ENCODE measurements at regions not wholly inside any gene's neighbourhood (a gene's known extent, or its start where the extent isn't known, plus 50 kb on each side); places are given as distances from the start of the nearest gene placed in this dataset.

DNA sequence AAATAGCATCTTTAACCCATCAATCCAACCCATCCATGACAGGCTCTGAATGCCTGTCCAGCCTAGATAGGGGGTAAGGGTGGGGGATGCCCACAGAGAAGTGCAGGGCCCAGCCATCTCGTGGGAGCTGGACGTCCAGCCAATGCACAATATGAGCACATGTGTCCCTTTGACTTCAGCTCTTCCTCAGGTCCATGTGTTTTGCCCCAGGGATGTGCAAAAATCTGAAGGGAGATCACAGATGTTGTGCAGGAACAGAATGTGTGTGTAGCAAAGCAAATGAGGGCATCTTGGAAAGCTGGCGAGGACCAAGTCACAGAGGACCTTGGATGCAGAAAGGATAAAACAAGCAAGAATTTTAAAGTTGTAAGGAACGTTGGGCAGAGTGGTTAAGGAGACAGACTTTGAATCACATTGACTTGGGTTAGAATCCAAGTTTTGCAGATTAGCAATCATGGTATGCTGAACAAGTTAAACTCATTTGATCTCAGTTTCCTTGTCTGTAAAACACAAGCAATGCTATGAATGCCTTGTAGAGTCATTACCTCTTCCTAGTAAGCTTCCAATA, 104.5 kb downstream of the TTC32 start:
- FAIRE-seq (no peak), DNase-seq (ENCODE audit: low spot score) (no peak), ATAC-seq (no peak)
- in situ Hi-C loops (cut with HindIII; ENCODE audit: extremely low pct_ligation_motif_present, low pct_unique_long_range_greater_than_20kb): no loop called here
- H3K9ac ChIP-seq (ENCODE audit: insufficient read depth, low read depth, low read length): no peak overlapping the region
- 4% methylated on average over 4 of the region's 4 CpGs for WGBS (ENCODE audit: low lambda C conversion rate)
- H2AFZ ChIP-seq (ENCODE audit: low read length): no peak overlapping the region
- H3K36me3 ChIP-seq (replicated peaks in 1 of 2; ENCODE audit: control insufficient read depth in 1 of 2, insufficient read depth in 2 of 2, low read length in 2 of 2): no peaks in the 10 kb centered on the region
- no TSS peak for BruUV-seq (replicated peaks)
- no peak for TF ChIP-seq TCF7 (IDR thresholded peaks at IDR 0.05; ENCODE audit: low read depth)
- TF ChIP-seq, protein P1, sequence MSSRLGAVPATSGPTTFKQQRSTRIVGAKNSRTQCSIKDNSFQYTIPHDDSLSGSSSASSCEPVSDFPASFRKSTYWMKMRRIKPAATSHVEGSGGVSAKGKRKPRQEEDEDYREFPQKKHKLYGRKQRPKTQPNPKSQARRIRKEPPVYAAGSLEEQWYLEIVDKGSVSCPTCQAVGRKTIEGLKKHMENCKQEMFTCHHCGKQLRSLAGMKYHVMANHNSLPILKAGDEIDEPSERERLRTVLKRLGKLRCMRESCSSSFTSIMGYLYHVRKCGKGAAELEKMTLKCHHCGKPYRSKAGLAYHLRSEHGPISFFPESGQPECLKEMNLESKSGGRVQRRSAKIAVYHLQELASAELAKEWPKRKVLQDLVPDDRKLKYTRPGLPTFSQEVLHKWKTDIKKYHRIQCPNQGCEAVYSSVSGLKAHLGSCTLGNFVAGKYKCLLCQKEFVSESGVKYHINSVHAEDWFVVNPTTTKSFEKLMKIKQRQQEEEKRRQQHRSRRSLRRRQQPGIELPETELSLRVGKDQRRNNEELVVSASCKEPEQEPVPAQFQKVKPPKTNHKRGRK (CRISPR knock-in tag; IDR thresholded peaks at IDR 0.05): no peak
- TF ChIP-seq HNRNPLL (IDR thresholded peaks at IDR 0.05; ENCODE audit: low read depth, low read length, poor library complexity, severe bottlenecking): no peak
- TF ChIP-seq EP300 (IDR thresholded peaks at IDR 0.05; ENCODE audit: low read depth in 2 of 2, low read length in 2 of 2): no peak
- no peak for TF ChIP-seq EP300 (CRISPR knock-in tag; IDR thresholded peaks at IDR 0.05; ENCODE audit: borderline replicate concordance)
- TF ChIP-seq, protein P2, sequence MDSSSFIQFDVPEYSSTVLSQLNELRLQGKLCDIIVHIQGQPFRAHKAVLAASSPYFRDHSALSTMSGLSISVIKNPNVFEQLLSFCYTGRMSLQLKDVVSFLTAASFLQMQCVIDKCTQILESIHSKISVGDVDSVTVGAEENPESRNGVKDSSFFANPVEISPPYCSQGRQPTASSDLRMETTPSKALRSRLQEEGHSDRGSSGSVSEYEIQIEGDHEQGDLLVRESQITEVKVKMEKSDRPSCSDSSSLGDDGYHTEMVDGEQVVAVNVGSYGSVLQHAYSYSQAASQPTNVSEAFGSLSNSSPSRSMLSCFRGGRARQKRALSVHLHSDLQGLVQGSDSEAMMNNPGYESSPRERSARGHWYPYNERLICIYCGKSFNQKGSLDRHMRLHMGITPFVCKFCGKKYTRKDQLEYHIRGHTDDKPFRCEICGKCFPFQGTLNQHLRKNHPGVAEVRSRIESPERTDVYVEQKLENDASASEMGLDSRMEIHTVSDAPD (CRISPR knock-in tag; IDR thresholded peaks at IDR 0.05): no peak
- TF ChIP-seq MBNL3 (CRISPR knock-in tag; conservative IDR thresholded peaks at IDR 0.05): no peak
- no peak for TF ChIP-seq TCF7L2 (IDR thresholded peaks at IDR 0.05; ENCODE audit: low read depth, low read length)
- TF ChIP-seq SMC3 (IDR thresholded peaks at IDR 0.05; ENCODE audit: low read length): no peak
- TF ChIP-seq HNRNPK (IDR thresholded peaks at IDR 0.05; ENCODE audit: low read depth, low read length, poor library complexity, severe bottlenecking): no peak
- TF ChIP-seq, protein P3, sequence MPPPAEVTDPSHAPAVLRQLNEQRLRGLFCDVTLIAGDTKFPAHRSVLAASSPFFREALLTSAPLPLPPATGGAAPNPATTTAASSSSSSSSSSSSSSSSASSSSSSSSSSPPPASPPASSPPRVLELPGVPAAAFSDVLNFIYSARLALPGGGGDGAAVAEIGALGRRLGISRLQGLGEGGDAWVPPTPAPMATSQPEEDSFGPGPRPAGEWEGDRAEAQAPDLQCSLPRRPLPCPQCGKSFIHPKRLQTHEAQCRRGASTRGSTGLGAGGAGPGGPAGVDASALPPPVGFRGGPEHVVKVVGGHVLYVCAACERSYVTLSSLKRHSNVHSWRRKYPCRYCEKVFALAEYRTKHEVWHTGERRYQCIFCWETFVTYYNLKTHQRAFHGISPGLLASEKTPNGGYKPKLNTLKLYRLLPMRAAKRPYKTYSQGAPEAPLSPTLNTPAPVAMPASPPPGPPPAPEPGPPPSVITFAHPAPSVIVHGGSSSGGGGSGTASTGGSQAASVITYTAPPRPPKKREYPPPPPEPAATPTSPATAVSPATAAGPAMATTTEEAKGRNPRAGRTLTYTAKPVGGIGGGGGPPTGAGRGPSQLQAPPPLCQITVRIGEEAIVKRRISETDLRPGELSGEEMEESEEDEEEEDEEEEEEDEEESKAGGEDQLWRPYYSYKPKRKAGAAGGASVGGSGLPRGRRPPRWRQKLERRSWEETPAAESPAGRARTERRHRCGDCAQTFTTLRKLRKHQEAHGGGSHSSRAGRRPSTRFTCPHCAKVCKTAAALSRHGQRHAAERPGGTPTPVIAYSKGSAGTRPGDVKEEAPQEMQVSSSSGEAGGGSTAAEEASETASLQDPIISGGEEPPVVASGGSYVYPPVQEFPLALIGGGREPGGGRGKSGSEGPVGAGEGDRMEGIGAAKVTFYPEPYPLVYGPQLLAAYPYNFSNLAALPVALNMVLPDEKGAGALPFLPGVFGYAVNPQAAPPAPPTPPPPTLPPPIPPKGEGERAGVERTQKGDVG (CRISPR knock-in tag; IDR thresholded peaks at IDR 0.05; ENCODE audit: borderline replicate concordance): no peak
- TF ChIP-seq ASH2L (IDR thresholded peaks at IDR 0.05; ENCODE audit: insufficient read length, low read depth, low read length): no peak
- H3K4me1 ChIP-seq (ENCODE audit: insufficient read depth, low read length): no peaks in the 10 kb centered on the region
- intact Hi-C loops (cut with micrococcal nuclease; ENCODE audit: unreplicated experiment): no loop called here
- no peak overlapping the region for H3K4me2 ChIP-seq (ENCODE audit: low read depth, low read length)
- H3K27ac ChIP-seq (ENCODE audit: extremely low read length, insufficient read depth, low read length): no peak overlapping the region
- CTCF ChIA-PET (ENCODE audit: low intra/inter-chr PET ratio, low total read pairs): no interaction called here
- no peaks in the 10 kb centered on the region for H4K20me1 ChIP-seq (ENCODE audit: insufficient read depth, low read length)
- POLR2A ChIA-PET: no interaction called here
- peaks cover 0 to 17% of the 10 kb centered on the region in 2 experiments; a peak in 2 of 5 replicates for H3K27me3 ChIP-seq (ENCODE audit: control insufficient read depth in 1 of 2, insufficient read depth in 2 of 2, low read length in 2 of 2)
- no peak overlapping the region for H3K4me3 ChIP-seq (replicated peaks in 1 of 3; ENCODE audit: insufficient read depth in 1 of 3, low read depth in 2 of 3, low read length in 3 of 3)
- H3K9me3 ChIP-seq (ENCODE audit: low read length): no peaks in the 10 kb centered on the region
- no peaks in the 10 kb centered on the region for H3K79me2 ChIP-seq (ENCODE audit: insufficient read depth, low read length)

Data from HepG2 (cell line).